Cardiac septum (tissue), 1 donor: ENCODE measurements at regions not wholly inside any gene's neighbourhood (a gene's known extent, or its start where the extent isn't known, plus 50 kb on each side); places are given as distances from the start of the nearest gene placed in this dataset.

ENCODE experiments used
- DNase-seq: peaks from one replicate; pipeline ENCODE4 v3.0.0-alpha.2; 2020; ENCODE audit warnings: low spot score
- intact Hi-C: fragments of 100-400 bp; cut with DNase I; formaldehyde crosslinking; loops from one replicate; pipeline ENCODE4 v1.14.0; 2022
- donor health status: DM: no; HTN: no; CAD: no.

DNA sequence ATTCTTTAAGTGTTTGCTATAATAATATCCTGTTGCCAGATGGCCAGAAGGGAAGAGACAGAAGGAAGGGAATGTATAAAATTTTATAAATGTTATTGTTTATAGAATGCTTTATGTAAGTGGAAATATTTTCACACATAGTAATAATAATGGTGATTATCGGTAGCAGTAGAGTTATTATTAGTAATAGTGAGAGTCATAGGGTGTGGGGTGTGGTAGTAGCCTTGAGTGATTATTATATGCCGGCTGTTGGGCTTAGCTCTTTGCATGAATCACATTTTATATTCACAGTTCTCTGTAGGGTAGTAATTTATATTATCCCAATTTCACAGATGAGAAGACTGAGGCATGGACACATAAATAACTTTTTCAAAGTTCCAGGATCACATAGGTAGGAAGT lies 391.4 kb downstream of the C12orf75 start:
- intact Hi-C loops: no loop called here
- no peak for DNase-seq

DNA sequence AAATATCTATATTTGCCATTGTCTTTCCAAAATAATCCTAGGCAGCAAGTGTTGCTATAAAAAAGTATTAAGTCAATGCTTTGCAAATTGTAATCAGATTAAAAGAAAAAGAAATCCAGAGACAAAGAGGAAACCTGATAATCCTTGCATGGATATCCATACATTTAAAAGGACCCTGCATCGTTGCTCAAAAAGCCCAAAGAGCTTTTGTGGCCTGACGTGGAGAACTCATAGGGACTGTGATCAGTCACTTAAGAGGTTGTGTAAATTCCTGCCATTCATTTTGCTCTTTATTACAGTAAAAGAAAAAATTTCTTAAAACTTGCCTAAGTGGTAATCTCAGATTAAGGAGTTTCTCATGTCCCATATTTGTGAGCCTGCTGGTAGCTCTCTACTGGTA lies 392.6 kb downstream of the C12orf75 start:
- intact Hi-C loops: no loop called here
- no peak for DNase-seq

DNA sequence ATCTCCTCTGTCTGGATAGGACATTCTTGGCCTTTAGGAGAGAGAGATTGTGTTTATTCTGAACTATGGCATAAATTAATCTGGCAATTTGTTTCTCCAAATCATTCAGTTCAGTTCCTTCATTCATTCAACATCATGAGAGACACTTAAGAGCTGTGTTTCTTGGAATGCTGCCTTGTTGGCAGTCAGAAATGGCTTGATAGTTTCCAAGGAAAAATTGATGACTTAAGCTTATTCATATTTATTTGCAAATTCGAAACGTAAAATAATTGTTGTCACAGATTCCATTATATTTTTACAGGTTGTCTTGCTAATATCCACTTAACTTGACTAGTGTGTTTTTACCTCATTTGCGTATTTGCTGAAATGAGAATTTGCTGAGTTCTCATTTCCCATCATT lies 393.0 kb downstream of the C12orf75 start:
- DNase-seq: no peak
- intact Hi-C loops: no loop called here

DNA sequence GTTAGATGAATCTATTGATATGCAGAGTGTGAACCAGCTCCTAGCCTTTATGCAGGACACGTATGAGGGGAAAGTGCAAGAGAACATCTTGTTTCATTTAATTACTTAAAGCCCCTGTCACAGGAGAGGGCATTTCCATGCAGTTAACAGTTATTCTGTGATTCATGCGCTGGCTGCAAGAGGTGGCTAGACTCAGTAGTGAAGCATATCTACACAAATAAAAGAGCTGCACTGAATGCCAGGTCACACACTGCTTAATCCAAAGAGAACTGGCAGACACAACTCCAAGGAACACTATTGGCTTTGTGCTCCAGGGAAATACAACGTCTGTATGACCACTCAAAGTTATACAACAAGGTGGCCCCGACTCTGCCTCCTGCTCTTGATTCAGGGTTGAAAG lies 394.1 kb downstream of the C12orf75 start:
- intact Hi-C loops: no loop called here
- DNase-seq: no peak

DNA sequence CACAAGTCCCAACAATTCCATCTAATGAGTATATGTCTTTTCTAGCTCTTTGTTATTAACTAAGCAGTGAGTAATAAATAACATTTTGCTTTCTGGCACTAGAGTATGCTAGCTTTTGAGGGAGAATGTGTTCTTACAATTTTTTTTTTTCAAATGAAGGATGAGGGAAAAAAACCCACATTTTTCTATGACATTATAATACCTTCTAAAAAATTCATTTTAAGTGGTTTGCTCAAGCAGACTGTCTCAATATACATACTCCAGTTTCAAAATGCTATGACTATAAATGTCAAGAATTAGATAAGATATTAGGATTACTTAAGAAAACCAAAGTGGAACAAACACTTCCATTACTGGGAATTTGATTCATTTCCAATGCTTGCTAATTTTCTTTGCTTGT lies 394.6 kb downstream of the C12orf75 start:
- DNase-seq: no peak
- intact Hi-C loops: no loop called here

DNA sequence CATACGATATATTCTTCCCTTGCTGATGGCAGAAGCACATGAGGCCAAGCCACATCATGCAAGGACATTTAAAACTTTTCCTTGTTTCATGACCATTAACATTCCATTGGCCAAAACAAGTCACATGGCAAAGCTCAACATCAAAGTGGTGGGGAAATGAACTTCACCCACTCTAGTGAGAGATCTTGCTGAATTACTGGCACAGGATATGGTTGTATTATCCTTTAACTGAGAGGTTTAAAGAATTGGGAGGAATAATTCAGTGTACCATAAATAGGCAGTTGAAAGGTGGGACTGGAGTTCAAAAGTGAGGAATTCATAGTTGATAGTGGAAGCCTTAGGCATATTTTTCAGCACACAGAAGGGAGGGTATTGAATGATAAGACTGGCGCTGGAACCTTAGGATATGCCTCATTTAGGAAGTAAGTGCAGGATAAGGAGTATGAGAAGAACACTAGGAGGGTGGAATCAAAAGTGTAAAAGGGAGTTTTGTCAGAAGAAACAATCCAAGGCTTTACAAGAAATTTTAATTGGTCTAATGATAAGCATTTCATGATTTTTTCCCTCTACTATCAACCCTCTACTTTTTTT lies 398.8 kb downstream of the C12orf75 start:
- intact Hi-C loops: no loop called here
- DNase-seq: no peak

GRCh38 chr12:105729926-105730325 lies 399.4 kb downstream of the C12orf75 start:
- DNase-seq: no peak
- intact Hi-C loops: no loop called here

DNA sequence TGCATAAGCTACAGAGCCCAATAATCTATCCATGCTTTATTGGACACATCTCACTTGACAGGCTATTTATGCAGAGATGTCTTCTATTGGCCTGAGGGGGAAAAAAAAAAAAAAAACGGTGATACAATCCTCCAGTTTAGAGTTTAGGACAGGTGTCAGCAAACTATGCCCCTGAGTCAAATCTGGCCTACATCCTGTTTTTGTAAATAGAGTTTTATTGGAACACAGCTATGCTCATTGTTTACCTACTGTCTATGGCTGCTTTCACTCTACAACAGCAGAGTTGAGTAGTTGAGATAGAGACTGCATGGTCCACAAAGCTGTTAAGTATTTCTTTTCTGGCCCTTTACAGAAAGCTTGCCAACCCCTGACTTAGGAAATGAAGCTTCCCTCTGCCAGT lies 403.1 kb downstream of the C12orf75 start:
- DNase-seq: no peak
- intact Hi-C loops: no loop called here

- intact Hi-C loops: no loop called here
- DNase-seq: no peak
These were observed 402.3 kb downstream of the NUAK1 start for GRCh38 chr12:105736498-105736897.

DNA sequence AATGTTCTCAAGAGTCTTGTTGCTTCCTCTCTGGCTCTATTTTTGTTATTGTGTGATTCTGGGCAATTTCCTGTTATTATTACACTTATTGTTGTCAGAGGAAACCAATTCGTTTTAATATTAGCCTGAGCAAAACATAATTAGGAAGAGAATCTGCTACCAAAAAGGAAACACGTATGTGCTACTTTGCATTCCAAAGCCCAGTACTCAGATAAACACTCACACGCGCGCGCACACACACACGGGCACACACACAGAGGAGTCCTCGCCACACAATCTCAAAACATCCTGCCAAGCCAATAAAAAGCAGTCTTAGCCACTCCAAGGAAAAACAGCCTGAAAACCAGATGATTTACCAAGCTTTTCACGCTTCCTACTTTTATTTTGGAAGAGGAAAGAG lies 400.7 kb downstream of the NUAK1 start:
- peak; percentile 78 for DNase-seq
- intact Hi-C loops: no loop called here

DNA sequence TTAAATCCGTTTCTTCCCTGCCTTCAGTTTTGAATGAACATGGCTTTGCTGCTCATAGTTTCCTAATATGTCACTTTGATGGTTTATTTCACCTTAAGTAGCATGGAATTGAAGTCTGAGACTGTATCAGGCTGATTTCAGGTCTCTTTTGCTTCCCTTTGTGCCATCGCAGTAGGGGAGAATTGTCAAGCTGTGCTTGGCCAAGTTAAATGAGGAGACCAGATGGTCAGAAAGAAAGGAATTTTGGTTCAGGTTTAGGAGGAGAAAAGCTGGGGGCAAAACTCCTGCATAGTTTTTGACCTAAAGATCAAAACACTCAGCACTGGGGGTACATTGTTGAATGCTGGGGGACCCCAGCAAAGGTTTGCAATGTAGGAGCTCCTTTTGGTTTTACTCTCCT lies 398.4 kb downstream of the NUAK1 start:
- intact Hi-C loops: no loop called here

GRCh38 chr12:105740970-105741725 lies 397.6 kb downstream of the NUAK1 start:
- DNase-seq: peak; percentile 82
- intact Hi-C loops: no loop called here

More for the DNA sequence above, 398.4 kb downstream of the NUAK1 start:
- DNase-seq: no peak

- no peak for DNase-seq
- intact Hi-C loops: no loop called here
These were observed 396.8 kb downstream of the NUAK1 start for GRCh38 chr12:105741786-105742566.

- intact Hi-C loops: no loop called here
- DNase-seq: no peak
These were observed 396.2 kb downstream of the NUAK1 start for GRCh38 chr12:105742567-105742874.

DNA sequence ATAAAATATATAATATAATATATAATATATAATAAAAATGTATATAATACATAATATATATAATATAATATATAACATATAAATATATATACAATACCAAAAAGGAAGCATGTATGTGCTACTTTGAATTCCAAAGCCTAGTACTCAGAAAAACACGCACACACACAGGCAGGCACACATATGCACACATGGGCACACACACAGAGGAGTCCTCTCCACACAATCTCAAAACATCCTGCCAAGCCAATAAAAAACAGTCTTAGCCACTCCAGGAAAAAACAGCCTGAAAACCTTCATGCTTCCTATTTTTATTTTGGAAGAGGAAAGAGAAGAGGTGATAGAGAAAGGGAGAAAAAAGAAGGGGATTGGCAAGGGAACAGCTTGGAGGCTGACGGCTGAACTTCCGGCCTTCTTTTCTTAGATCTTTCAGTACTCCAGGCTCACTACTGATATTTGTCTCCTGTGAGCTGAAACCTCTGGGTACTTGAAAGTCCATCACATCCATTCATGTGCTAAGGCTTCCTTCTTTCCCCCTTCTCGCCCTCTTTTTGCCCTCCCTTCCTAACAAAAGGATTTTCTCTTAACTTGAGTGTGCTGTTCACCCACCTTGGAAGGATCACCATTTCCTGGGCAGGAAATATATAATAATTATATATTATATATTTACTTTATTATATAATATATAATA lies 394.2 kb downstream of the NUAK1 start:
- DNase-seq: no peak
- intact Hi-C loops: no loop called here

DNA sequence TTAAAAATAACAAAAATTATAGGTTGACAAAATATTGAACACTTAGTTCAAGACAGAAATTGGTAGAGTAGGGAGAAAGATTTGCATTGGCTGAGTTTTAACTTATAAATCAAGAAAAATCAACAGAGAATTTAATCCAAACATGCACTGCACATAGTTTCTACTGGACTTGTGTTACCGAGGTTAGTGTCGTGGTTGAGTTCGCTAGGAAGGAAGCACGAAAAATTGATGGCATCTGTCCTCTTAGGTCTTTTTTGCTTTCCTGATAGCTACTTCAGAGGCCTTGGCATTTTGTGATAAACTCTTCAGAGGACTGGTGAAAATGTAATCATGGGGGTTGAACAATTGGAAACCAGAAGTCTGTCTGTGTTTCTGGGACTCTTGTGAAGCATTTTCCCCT lies 392.9 kb downstream of the NUAK1 start:
- intact Hi-C loops: no loop called here
- DNase-seq: no peak

- no peak for DNase-seq
- intact Hi-C loops: no loop called here
These were observed 389.8 kb downstream of the NUAK1 start for GRCh38 chr12:105748806-105749600.

DNA sequence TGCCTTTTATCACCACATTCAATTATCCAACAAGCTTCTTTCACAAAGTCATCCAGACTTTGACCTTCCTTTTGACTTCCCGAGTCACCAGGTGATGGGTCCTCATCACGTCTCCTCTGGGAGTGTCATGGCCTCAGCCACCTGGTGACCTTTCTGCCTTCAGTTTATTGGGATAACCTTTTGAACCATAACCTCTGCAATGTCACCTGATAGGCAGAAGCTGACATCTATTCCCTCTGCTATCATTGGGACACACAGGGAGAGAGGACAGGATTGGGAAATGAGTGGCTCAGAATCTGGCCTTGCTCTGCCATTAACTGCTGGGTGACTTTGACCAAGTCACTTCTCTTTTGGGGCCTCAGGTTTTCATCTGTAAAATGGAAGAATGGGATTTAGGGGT lies 388.7 kb downstream of the NUAK1 start:
- intact Hi-C loops: no loop called here
- no peak for DNase-seq

DNA sequence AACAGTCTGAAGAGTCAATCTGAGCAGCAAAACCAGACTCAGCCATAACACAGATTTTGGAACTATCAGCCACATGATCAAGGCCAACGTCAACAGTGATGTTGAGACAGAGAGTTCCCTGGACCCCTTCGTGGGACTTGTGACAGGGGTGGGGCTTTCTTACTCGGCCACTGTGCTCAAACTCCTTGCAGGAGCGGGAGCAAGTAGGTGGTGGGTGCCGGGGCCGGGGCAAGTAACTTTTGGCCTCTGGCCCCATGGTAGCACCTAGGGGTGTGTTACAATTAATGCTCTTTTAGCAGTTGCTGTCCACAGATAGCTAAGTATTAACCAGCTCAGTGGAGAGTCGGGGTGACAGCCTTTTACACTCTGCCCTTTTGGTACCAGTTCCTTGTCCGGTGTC lies 384.4 kb downstream of the NUAK1 start:
- no peak for DNase-seq
- intact Hi-C loops: no loop called here

- no peak for DNase-seq
- intact Hi-C loops: no loop called here
These were observed 381.8 kb downstream of the NUAK1 start for GRCh38 chr12:105756961-105757360.
